IgD-negative memory B cell (primary cell): ENCODE measurements at regions not wholly inside any gene's neighbourhood (a gene's known extent, or its start where the extent isn't known, plus 50 kb on each side); places are given as distances from the start of the nearest gene placed in this dataset.
"Not testable (repeated sequence)": the region's sequence is repeated elsewhere in the genome, so short reads cannot be mapped to it uniquely, and the experiment has no call there.

ENCODE experiments used
- H3K27ac Mint-ChIP-seq, 3 donors: one replicate each; pipeline ENCODE4 v1.8.0; 2020 to 2022; ENCODE audit warnings: mild to moderate bottlenecking in 3 of 3, mixed read lengths in 3 of 3, moderate library complexity in 1 of 3
- H3K27me3 Mint-ChIP-seq: one replicate; pipeline ENCODE4 v1.8.0; 2021; ENCODE audit warnings: mixed read lengths
- H3K36me3 Mint-ChIP-seq: one replicate; pipeline ENCODE4 v1.8.0; 2020; ENCODE audit warnings: mild to moderate bottlenecking, mixed read lengths
- H3K4me1 Mint-ChIP-seq, 3 donors: one replicate each; pipeline ENCODE4 v1.8.0; 2020 to 2022; ENCODE audit warnings: mixed read lengths in 3 of 3, mild to moderate bottlenecking in 1 of 3
- H3K4me3 Mint-ChIP-seq, 4 donors: one replicate each; pipeline ENCODE4 v1.8.0; 2020 to 2022; ENCODE audit warnings: mild to moderate bottlenecking in 4 of 4, mixed read lengths in 4 of 4, moderate library complexity in 3 of 4
- H3K9me3 Mint-ChIP-seq, 3 donors: one replicate each; pipeline ENCODE4 v1.8.0; 2020 to 2021; ENCODE audit warnings: mixed read lengths in 3 of 3, mild to moderate bottlenecking in 1 of 3

DNA sequence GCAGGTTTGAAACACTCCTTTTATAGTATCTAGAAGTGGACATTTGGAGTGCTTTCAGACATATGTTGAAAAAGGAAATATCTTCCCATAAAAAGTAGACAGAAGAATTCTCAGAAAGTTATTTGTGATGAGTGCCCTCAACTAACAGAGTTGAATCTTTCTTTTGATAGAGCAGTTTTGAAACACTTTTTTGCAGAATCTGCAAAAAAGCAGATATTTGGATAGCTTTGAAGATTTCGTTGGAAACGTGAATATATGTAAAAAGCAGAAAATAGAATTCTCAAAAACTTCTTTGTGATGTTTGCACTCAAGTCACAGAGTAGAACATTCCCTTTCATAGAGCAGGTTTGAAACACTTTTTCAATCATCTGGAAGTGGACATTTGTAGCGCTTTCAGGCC is 676.4 kb upstream of the ZNF337 start:
- H3K4me1 Mint-ChIP-seq, H3K27me3 Mint-ChIP-seq, H3K9me3 Mint-ChIP-seq, H3K4me3 Mint-ChIP-seq, H3K27ac Mint-ChIP-seq, H3K36me3 Mint-ChIP-seq: not testable (repeated sequence)

DNA sequence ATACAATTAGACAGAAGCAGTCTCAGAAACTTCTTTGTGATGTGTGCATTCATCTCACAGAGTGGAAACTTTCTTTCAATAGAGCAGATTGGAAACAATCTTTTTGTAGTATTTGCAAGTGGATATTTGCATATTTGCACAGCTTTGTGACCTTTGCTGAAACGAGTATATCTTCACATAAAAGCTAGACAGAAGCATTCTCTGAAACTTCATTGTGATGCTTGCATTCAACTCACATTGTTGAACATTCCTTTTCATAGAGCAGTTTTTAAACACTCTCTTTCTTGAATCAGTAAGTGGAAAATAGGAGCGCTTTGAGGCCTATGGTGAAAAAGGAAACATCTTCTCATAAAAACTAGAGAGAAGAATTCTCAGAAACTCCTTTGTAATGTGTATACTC is 657.9 kb upstream of the ZNF337 start:
- Mint-ChIP-seq H3K9me3 (peaks cover 0 to 6% (median 0%) of the 10 kb centered on the region in 3 donors), H3K4me3 (no peak overlapping the region), H3K27ac (no peak overlapping the region), H3K36me3 (no peaks in the 10 kb centered on the region), H3K4me1 (no peaks in the 10 kb centered on the region), H3K27me3 (no peaks in the 10 kb centered on the region)

DNA sequence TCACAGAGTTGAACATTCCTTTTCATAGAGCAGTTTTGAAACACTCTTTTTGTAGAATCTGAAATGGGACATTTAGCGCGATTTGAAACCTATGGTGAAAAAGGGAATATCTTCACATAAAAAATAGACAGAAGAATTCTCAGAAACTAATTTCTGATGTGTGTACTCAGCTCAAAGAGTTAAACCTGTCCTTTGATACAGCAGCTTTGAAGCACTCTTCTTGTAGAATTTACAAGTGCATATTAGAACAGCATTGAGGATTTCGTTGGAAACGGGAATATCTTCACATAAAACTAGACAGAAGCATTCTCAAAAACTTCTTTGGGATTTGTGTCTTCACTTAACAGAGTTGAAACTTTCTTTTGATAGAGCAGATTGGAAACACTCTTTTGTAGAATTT is 650.7 kb upstream of the ZNF337 start:
- no peak overlapping the region for H3K27ac Mint-ChIP-seq
- H3K9me3 Mint-ChIP-seq, result peaks cover 0 to 2% (median 0%) of the 10 kb centered on the region in 3 donors
- H3K4me1 Mint-ChIP-seq, result no peaks in the 10 kb centered on the region
- H3K4me3 Mint-ChIP-seq, result no peak overlapping the region
- H3K27me3 Mint-ChIP-seq, result no peaks in the 10 kb centered on the region
- H3K36me3 Mint-ChIP-seq, result peaks cover 1% of the 10 kb centered on the region

DNA sequence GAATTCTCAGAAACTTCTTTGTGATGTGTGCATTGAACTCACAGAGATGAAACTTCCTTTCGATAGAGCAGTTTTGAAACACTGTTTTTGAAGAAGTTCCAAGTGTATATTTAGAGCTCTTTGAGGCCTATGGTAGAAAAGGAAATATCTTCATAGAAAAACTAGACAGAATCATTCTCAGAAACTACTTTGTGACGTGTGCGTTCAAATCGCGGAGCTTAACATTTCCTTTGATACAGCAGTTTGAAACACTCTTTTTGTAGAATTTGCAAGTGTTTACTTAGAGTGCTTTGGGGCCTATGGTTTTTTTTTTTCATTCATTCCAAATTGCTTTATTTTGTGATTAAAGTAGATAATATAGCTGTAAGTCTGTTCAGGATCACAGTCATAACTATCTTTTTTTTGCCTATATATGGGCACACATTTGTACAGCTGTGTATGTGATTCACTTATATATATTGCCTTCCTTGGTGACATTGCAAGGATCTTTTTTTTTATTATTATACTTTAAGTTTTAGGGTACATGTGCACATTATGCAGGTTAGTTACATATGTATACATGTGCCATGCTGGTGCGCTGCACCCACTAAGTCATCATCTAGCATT is 643.9 kb upstream of the ZNF337 start:
- not testable (repeated sequence) for H3K36me3 Mint-ChIP-seq, H3K27me3 Mint-ChIP-seq, H3K27ac Mint-ChIP-seq, H3K9me3 Mint-ChIP-seq, H3K4me1 Mint-ChIP-seq, H3K4me3 Mint-ChIP-seq

DNA sequence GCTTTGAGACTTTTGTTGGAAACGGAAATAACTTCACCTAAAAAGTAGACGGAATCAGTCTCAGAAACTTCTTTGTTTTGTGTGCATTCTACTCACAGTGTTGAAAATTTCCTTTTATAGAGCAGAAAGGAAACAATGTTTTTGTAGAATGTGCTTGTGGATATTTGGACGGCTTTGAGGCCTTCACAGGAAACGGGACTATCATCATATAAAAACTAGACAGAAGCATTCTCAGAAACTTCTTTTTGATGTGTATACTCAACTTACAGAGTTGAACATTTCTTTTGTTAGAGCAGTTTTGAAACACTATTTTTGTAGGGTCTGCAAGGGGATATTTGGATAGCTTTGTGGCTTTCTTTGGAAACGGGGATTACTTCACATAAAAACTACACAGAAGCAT is 627.5 kb upstream of the ZNF337 start:
- H3K27ac Mint-ChIP-seq, result no peak overlapping the region
- peaks cover 0 to 2% (median 0%) of the 10 kb centered on the region in 3 donors for H3K9me3 Mint-ChIP-seq
- no peaks in the 10 kb centered on the region for H3K4me1 Mint-ChIP-seq
- H3K27me3 Mint-ChIP-seq, result no peaks in the 10 kb centered on the region
- H3K36me3 Mint-ChIP-seq, result no peaks in the 10 kb centered on the region
- no peak overlapping the region for H3K4me3 Mint-ChIP-seq

DNA sequence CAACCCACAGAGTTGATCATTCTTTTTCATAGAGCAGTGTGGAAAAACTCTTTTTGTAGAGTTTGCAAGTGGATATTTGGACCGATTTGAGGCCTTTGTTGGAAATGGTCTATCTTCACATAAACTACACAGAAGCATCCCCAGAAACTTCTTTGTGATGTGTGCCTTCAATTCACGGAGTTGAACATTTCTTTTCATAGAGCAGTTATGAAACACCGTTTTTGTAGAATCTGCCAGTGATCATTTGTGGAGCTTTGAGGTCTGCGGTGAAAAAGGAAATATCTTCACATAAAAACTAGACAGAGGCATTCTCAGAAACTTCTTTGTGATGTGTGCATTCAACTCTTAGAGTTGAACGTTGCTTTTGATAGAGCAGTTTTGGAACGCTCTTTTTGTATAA is 618.4 kb upstream of the ZNF337 start:
- H3K4me3 Mint-ChIP-seq, result no peak overlapping the region
- H3K4me1 Mint-ChIP-seq, result no peaks in the 10 kb centered on the region
- no peak overlapping the region for H3K27ac Mint-ChIP-seq
- no peaks in the 10 kb centered on the region for H3K9me3 Mint-ChIP-seq
- H3K36me3 Mint-ChIP-seq, result no peaks in the 10 kb centered on the region
- H3K27me3 Mint-ChIP-seq, result no peaks in the 10 kb centered on the region

DNA sequence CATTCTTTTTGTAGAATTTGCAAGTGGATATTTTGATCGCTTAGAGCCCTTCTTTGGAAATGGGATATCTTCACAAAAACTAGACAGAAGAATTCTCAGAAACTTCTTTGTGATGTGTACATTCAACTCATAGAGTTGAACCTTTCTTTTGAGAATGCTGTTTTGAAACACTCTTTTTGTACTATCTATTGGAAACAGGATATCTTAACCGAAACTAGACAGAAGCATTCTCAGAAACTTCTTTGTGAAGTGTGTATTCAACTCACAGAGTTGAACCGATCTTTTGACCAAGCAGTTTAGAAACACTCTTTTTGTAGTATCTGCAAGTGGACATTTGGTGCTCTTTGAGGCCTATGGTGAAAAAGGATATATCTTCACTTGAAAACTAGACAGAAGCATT is 613.1 kb upstream of the ZNF337 start:
- H3K27me3 Mint-ChIP-seq, H3K4me1 Mint-ChIP-seq, H3K36me3 Mint-ChIP-seq, H3K27ac Mint-ChIP-seq, H3K9me3 Mint-ChIP-seq, H3K4me3 Mint-ChIP-seq: not testable (repeated sequence)

DNA sequence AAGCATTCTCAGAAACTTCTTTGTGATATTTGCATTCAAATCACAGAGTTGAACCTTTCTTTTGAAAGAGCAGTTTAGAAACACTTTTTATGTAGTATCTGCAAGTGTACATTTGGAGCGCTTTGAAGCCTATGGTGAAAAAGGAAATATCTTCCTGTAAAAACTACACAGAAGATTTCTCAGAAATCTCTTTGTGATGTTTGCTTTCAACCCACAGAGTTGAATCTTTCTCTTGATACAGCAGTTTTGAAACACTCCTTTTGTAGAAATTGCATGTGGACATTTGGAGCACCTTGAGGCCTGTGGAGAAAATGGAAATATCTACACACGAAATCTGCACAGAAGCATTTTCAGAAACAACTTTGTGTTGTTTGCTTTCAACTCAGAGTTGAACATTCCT is 612.3 kb upstream of the ZNF337 start:
- Mint-ChIP-seq H3K27ac (no peak overlapping the region), H3K36me3 (no peaks in the 10 kb centered on the region), H3K4me3 (no peak overlapping the region), H3K27me3 (no peaks in the 10 kb centered on the region), H3K9me3 (peaks cover 0 to 7% (median 0%) of the 10 kb centered on the region in 3 donors), H3K4me1 (no peaks in the 10 kb centered on the region)

DNA sequence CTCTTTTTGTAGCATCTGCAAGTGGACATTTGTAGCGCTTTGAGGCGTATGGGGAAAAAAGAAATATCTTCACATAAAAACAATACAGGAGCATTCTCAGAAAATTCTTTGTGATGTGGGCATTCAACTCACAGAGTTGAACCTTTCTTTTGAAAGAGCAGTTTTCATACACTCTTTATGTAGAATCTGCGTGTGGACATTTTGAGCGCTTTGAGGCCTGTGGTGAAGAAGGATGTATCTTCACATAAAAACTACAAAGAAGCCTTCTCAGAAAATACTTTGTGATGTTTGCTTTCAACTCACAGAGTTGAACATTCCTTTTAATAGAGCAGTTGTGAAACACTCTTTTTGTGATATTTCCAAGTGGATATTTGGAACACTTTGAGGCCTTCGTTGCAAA is 598.4 kb upstream of the ZNF337 start:
- Mint-ChIP-seq H3K27me3 (no peaks in the 10 kb centered on the region), H3K4me3 (no peak overlapping the region), H3K27ac (no peak overlapping the region), H3K36me3 (no peaks in the 10 kb centered on the region), H3K9me3 (peaks cover 0 to 1% (median under 1%) of the 10 kb centered on the region in 3 donors), H3K4me1 (no peaks in the 10 kb centered on the region)

DNA sequence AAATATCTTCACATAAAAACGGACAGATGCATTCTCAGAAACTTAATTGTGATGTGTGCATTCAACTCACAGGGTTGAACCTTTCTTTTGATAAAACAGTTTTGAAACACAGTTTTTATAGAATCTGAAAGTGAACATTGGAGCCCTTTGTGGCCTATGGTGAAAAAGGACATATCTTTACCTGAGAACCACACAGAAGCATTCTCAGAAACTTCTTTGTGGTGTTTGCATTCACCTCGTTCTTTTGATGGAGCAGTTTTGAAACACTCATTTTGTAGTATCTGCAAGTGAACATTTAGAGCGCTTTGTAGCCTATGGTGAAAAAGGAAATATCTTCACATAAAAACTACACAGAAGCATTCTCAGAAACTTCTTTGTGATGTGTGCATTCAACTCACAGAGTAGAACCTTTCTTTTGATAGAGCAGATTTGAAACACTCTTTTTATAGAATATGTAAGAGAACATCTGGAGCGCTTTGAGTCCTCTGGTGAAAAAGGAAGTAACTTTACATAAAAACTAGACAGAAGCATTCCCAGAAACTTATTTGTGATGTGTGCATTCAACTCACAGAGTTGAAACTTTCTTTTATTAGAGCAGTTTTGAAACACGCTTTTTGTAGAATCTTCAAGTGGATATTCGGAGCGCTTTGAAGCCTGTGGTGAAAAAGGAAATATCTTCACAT is 591.9 kb upstream of the ZNF337 start:
- not testable (repeated sequence) for H3K9me3 Mint-ChIP-seq, H3K4me1 Mint-ChIP-seq, H3K36me3 Mint-ChIP-seq, H3K4me3 Mint-ChIP-seq, H3K27me3 Mint-ChIP-seq, H3K27ac Mint-ChIP-seq

DNA sequence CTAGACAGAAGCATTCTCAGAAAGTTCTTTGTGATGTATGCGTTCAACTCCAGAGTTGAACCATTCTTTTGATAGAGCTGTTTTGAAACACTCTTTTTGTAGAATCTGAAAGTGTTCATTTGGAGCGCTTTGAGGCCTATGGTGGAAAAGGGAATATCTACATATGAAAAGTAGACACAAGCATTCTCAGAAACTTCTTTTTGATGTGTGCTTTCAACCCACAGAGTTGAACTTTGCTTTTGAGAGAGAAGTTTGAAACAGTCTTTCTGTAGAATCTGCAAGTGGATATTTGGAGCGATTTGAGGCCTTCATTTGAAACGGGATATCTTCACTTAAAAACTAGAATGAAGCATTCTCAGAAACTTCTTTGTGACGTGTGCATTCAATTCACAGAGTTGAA is 582.6 kb upstream of the ZNF337 start:
- no peaks in the 10 kb centered on the region for H3K36me3 Mint-ChIP-seq
- no peaks in the 10 kb centered on the region for H3K4me1 Mint-ChIP-seq
- no peak overlapping the region for H3K4me3 Mint-ChIP-seq
- H3K27ac Mint-ChIP-seq, result no peak overlapping the region
- no peaks in the 10 kb centered on the region for H3K27me3 Mint-ChIP-seq
- H3K9me3 Mint-ChIP-seq, result peaks cover 0 to 2% (median 2%) of the 10 kb centered on the region in 3 donors

DNA sequence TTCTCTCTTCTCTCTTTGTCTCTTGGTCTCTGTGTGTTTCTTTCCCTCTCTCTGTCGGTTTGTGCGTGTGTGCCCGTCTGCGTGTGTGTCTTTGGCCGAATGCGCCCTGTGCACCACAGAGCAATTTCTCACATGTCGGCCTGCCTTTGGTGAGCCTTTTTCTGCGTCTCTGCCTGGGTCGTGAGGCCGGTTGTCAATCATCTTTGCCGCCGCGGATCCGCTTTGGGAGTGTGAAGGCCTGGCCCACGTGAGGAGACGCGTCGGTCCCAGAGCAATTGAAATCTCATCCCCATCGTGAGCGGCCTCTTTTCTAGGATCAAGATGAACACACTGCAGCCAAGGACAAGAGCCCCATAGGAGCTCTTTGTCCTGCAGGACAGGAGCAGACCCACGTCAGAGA is 580.7 kb upstream of the ZNF337 start:
- Mint-ChIP-seq H3K36me3 (no peaks in the 10 kb centered on the region), H3K4me3 (no peak overlapping the region), H3K4me1 (no peaks in the 10 kb centered on the region), H3K27ac (peak overlapping the region in 1 of 3 donors; percentile 32), H3K27me3 (no peaks in the 10 kb centered on the region), H3K9me3 (peaks cover 0 to 2% (median 2%) of the 10 kb centered on the region in 3 donors)

DNA sequence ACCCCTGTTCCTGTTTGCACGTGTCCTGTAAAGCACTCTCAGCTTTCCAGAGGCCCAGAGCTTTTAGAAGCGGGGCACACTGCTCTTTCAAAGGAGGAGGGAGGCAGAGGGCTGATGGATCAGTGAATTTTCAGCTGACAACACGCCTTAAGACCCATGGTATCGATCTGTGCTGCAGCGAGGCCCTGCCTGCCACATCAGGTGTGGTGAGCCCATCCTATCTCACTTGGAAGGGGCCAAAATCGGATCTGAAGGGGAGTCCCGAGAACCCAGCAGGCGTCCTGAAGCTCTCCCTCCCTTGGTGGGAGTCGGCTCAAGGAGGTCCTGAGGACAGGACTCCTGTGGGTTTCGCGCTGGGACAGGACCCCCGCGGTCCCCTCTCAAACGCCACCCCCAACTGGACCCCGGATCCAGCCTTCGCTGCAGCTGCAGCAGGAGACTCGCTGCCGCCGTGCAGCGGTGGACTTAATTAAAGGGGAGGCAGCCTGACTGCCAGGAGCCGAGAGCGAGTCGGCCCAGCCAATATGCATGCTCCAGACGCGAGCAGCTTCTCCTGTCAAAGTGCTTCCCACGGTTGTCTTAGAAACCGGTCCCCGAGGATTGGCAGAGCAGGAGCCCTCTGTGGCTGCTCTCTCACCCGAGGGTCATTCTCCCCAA is 580.0 kb upstream of the ZNF337 start:
- no peaks in the 10 kb centered on the region for H3K27me3 Mint-ChIP-seq
- no peaks in the 10 kb centered on the region for H3K4me1 Mint-ChIP-seq
- peaks cover 0 to 4% (median 2%) of the 10 kb centered on the region in 3 donors for H3K9me3 Mint-ChIP-seq
- H3K27ac Mint-ChIP-seq, result peak overlapping the region in 1 of 3 donors; percentile 57
- H3K36me3 Mint-ChIP-seq, result no peaks in the 10 kb centered on the region
- H3K4me3 Mint-ChIP-seq, result no peak overlapping the region

DNA sequence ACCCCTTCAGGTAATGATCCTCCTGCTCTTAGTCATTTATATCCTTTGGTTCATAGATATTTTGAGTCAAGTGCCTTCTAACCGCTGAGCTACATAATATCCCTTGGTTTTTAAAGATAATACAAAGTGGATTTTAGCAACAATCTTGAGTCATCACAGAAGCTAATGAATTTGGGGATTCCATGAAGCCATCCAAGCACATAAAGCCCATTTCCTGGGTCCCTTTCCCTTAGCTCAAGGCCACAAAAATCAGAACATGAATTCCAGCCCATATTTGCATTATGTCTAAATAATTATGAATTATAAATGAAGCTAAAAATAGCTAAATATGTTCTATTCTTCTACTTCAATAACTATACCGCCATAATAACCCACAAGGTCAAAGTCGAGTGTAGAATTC is 572.1 kb upstream of the ZNF337 start:
- H3K27ac Mint-ChIP-seq, H3K4me1 Mint-ChIP-seq: not testable (repeated sequence)

DNA sequence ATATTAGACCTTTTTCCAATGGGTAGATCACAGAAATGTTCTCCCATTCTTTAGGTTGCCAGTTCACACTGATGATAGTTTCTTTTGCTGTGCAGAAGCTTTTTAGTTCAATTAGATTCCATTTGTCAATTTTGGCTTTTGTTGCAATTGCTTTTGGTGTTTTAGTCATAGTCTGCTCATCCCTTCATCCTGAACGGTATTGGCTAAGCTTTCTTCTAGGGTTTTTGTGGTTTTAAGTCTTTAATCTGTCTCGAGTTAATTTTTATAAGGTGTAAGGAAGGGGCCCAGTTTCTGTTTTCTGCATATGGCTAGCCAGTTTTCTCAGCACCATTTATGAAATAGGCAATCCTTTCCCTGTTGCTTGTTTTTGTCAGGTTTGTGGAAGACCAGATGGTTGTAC is 564.3 kb upstream of the ZNF337 start:
- H3K9me3 Mint-ChIP-seq, H3K27ac Mint-ChIP-seq, H3K27me3 Mint-ChIP-seq, H3K4me1 Mint-ChIP-seq, H3K36me3 Mint-ChIP-seq, H3K4me3 Mint-ChIP-seq: not testable (repeated sequence)

More for the DNA sequence above, 572.1 kb upstream of the ZNF337 start:
- not testable (repeated sequence) for H3K4me3 Mint-ChIP-seq, H3K9me3 Mint-ChIP-seq, H3K27me3 Mint-ChIP-seq, H3K36me3 Mint-ChIP-seq

DNA sequence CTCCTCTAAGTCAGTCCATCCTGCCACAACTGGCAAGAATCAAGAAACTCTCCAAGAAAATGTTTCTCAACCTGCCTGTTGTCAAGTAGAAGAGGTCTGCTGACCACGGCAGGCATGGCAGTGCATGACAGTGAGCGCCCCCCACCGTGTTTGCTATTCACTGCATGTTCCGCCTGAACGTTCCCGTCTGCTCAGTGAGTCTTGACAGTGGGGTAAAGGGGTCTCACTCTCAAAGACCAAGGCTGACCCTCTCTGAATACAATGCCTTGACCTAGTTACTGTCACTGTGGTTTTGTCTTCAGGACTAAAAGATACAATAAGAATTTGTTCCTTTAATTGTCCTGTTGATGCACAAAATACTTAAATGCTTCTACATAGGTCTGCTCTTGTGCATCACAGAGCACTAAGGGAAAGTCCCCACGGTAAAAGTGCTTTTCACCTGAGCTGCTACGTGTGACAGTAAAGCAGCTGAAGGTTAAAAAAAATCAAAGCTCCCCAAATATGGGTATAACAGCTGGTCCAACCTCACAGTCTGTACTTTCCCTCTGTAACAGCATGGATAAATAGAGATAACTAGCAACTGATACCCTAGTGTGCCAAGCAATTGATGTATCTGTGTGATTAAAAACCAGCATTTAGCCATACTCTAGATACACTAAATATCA is 555.8 kb upstream of the ZNF337 start:
- H3K27ac Mint-ChIP-seq, H3K4me1 Mint-ChIP-seq, H3K27me3 Mint-ChIP-seq, H3K9me3 Mint-ChIP-seq, H3K36me3 Mint-ChIP-seq, H3K4me3 Mint-ChIP-seq: not testable (repeated sequence)
